Activated CD8-positive, alpha-beta memory T cell treated with anti-CD3 and anti-CD28 coated beads for 48 hours (primary cell): ENCODE measurements at regions not wholly inside any gene's neighbourhood (a gene's known extent, or its start where the extent isn't known, plus 50 kb on each side); places are given as distances from the start of the nearest gene placed in this dataset.
"Not testable (repeated sequence)": the region's sequence is repeated elsewhere in the genome, so short reads cannot be mapped to it uniquely, and the experiment has no call there.

ENCODE experiments used
- DNase-seq, 3 experiments: peaks; one replicate each; pipeline ENCODE4 v3.0.0-alpha.2; 2020; ENCODE audit warnings: low read depth in 2 of 3, low spot score in 2 of 3

- no peak for DNase-seq
Observed at GRCh38 chr13:22773465-22773864, 407.3 kb upstream of the SGCG start.

GRCh38 chr13:22776394-22777186 lies 404.2 kb upstream of the SGCG start:
- no peak for DNase-seq

GRCh38 chr13:22777207-22777606 lies 403.6 kb upstream of the SGCG start:
- DNase-seq = no peak

GRCh38 chr13:22789027-22789593 lies 391.7 kb upstream of the SGCG start:
- no peak for DNase-seq

- DNase-seq = no peak
Observed at GRCh38 chr13:22789916-22790315, 390.9 kb upstream of the SGCG start.

GRCh38 chr13:22793598-22794134 lies 387.1 kb upstream of the SGCG start:
- DNase-seq = no peak

- no peak for DNase-seq
Observed at GRCh38 chr13:22800526-22801401, 380.0 kb upstream of the SGCG start.

- no peak for DNase-seq
Observed at GRCh38 chr13:22801402-22802003, 379.3 kb upstream of the SGCG start.

- DNase-seq = no peak
Observed at GRCh38 chr13:22812793-22813192, 368.0 kb upstream of the SGCG start.

- not testable (repeated sequence) for DNase-seq
Observed at GRCh38 chr13:22813531-22814377, 367.0 kb upstream of the SGCG start.

- not testable (repeated sequence) for DNase-seq
Observed at GRCh38 chr13:22814433-22814832, 366.3 kb upstream of the SGCG start.

GRCh38 chr13:22821589-22821988 lies 359.2 kb upstream of the SGCG start:
- DNase-seq = no peak

- no peak for DNase-seq
Observed at GRCh38 chr13:22825186-22825585, 355.6 kb upstream of the SGCG start.

- no peak for DNase-seq
Observed at GRCh38 chr13:22828081-22828480, 352.7 kb upstream of the SGCG start.

GRCh38 chr13:22836475-22836874 lies 344.3 kb upstream of the SGCG start:
- no peak for DNase-seq

GRCh38 chr13:22837980-22838647 lies 342.7 kb upstream of the SGCG start:
- no peak for DNase-seq

GRCh38 chr13:22839603-22840530 lies 340.9 kb upstream of the SGCG start:
- no peak for DNase-seq

GRCh38 chr13:22846551-22846950 lies 334.2 kb upstream of the SGCG start:
- no peak for DNase-seq
